AG08396 (cell line): ENCODE measurements at regions not wholly inside any gene's neighbourhood (a gene's known extent, or its start where the extent isn't known, plus 50 kb on each side); places are given as distances from the start of the nearest gene placed in this dataset.

ENCODE experiments used
- DNase-seq: peaks from one replicate; pipeline ENCODE4 v3.0.0; 2012; ENCODE audit warnings: low spot score, mixed read lengths

DNA sequence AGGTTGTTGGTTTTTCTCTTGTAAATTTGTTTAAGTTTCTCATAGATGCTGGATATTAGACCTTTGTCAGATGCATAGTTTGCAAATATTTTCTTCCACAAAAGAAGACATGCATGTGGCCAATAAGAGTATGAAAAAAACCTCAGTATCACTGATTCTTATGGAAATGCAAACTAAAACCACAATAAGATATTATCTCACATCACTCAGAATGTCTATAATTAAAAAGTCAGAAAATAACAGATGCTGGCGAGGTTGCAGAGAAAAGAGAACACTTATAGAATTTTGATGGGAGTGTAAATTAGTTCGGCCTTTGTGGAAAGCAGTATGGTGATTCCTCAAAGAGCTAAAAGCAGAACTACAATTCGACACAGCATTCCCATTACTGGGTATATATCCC is 1355.6 kb downstream of the FAM133A start:
- DNase-seq, result no peak

DNA sequence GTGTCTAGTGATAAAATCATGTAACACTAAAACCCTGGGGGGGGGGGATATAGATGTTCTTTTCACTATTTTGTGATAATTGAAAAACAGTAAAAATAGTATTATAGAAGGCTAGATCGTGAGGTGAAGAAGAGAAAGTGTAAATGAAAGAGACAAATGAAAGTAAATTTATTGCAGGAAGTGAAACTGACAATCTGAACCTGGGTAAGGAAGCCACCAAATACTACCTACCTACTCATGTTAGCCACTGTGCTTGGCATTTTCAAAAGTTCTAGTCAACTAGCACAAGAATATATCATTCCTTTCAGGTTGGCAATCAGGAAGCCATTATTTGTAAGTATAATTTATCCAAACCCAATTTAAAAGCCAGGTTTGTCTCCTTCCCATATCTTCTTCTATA is 1366.1 kb downstream of the FAM133A start:
- no peak for DNase-seq

DNA sequence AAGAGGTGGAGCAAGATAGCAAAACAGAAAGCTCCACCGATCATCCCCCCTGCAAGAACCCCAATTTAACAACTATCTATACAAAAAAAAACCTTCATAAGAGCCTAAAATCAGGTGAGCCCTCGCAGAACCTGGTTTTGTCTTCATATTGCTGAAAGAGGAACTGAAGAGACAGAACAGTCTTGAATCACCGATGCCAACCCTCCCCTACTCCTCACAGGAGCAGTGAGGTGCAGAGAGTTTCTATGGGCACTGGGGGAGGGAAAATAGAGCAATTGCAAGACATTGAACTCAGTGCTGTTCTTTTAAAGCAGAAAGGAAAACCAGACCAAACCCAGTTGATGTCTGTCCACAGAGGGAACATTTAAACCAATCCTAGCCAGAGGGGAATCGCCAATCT is 1370.3 kb downstream of the FAM133A start:
- DNase-seq, result no peak

DNA sequence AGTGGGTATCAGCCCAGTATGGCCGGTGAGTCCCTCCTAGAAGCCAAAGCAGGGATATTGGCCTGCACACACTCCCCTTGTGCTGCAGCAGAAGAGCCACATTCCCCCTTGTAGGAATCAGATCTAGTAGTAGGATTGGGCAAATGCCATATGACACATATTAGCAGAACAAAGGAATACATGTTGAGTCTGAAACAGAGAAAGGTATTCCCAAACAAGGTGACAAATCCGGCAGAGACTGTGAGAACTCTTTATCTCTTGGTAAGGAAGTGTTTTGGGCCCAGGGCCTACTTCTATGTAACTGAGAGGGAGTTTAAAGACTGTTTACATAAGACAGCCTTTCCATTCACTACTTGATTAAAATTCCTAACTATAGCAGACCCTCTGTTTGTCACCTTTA is 1382.0 kb downstream of the FAM133A start:
- DNase-seq, result no peak

DNA sequence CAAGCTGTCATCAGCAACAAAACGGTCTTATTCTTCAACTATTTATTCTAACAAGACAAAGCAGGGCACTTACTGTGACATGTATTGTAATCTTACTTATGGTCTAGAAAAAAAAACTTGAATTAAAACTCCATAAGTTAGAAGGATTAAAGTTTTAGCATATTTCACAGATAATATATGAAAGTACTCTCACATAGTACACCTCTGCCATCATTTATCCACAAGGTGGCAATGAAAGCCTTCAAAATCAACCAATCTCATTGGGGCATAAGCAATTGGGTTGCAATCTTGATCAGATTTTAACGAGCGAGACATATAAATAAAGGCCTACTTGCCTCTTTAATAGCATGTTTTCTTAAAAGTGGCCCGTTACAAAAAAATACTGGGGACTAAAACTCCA is 1382.9 kb downstream of the FAM133A start:
- DNase-seq, result no peak

DNA sequence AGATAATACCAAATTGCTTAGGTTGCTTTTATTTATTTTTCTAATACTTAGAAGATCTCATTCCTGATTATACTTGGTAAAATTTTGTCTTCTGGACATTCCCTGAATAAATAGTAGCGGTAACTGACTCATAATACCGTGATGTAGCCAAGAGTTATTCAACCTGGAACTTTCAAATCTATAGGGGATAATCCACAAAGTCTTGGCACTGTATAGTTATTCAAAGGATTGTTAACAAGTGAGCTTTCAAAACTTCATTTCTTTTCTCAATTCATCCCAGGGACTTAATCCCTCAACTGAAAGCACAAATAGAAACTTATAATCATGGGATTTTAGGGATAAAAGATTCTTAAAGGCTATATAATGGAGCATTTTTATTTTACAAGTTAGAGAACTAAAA is 1383.3 kb downstream of the FAM133A start:
- DNase-seq, result no peak

DNA sequence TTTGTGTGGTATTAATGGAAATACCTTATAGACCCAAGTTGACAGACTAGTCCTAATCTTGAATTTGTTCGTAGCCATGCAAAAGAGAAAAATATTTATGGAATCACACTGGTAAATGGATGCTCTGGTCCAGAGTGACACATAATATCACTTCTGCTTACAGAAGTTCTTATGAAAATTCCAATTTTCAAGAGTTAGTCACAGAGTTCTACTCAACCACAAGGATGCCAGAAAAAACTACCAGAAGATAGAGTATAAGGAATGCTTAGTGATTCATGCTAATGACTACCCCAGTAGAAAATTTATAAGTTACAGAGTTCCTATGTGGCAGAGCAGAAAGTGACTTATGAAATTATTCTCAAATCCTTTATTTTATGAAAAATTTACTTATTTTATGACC is 1384.8 kb downstream of the FAM133A start:
- DNase-seq, result peak; percentile 16

DNA sequence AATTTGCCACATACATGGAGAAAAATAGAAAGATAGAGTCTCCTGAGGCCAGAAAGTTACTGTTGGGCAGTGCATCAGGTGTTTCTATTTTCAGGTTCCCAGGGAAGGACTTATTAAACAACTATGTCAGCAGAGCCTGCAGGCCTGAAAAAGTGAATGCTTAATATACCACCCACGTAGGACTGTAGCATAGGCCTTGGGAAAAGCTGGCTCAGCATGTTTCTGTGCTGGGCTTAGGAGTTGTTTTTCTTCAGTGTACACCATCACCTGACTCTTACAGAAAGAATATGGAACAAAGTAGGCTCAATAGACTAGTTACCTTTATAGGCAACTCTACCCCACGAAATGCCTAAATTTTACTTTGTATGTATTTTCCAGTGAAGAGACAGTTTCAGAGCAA is 1385.9 kb downstream of the FAM133A start:
- no peak for DNase-seq

DNA sequence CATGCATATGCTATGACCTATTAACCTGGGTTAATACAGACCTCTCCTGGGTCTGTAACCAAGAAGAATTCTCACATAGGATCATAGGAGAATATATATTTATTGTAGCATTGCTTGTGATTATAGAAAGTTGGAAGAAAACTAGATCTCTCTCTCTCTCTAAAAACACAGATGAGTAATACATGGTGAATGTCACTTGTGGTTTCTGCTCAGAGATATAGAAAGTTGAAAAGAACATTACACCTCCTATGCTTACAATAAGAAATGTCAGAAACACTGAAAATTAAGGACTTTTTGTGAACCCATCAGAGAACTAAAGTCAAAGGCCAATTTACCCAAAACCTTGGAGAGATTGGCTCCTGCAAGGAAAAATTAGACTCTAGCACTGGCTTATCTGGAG is 1389.5 kb downstream of the FAM133A start:
- DNase-seq, result no peak

DNA sequence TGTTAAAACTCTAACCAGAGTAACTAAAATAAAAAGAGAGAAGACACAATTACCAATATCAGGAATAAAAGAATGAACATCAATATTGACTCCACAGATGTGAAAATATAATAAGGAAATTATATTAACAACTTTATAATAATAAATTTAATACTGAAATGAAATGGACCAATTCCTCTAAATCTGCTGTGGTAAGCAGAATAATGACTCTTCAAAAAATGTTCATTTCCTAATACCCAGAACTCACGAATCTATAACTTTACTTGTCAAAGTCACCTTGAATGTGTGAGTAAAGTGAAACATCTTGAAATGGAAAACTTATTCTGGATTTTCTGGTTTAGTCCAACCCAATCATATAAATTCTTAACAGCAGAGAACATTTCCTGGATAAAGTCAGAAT is 1391.1 kb downstream of the FAM133A start:
- DNase-seq, result no peak

DNA sequence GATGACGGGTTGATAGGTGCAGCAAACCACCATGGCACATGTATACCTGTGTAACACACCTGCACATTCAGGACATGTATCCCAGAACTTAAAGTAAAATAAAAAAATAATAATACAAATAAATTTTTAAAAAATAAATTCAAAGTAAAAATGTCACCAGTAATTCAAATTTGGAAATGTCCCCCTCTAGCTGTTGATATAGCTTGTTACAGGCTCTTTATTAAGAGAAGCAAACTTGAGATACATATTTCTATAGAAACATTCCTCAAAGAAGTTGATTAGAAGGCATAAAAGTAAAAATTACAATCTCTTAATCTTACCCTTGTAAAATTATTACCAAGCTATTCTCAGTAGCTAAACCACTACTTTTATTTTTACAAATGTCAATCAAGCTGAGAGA is 1397.0 kb downstream of the FAM133A start:
- no peak for DNase-seq

DNA sequence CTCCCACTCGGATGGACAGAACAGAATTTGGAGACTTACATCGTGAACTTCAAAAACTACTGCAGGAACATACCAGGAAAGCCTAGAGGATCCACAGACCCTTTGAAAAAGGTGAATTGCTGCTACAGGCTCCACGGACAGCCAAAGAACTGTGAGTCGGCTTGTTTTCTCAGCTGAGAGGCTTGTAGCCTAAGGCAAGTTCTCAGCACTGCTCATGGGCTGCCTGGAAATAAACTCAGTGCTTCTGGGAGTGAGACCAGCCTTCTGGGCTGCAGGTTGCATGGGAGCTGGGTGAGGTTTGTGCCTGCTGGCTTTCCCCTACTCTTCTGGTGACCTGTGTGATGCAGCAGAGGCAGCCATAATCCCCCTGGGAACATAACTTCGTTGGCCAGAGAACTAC is 1397.6 kb downstream of the FAM133A start:
- no peak for DNase-seq

DNA sequence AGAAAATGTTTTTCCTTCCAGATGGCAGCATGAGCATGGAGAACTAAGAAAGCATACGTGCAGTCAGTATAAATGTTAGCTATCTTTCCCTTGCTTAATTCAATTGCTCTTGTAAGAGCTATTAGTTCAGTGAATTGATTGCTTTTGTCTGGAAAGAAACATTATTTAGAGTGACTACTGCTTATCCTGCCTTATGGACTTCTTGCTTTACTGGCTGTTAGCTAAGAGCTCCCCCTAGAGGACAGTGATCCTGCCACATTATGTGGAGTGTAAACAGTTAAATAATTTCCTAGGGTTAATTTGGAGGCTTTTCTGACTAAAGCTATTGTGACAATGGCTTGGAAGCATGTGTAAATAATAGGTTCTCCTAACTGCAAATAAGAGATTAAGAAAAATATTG is 1402.4 kb downstream of the FAM133A start:
- no peak for DNase-seq

DNA sequence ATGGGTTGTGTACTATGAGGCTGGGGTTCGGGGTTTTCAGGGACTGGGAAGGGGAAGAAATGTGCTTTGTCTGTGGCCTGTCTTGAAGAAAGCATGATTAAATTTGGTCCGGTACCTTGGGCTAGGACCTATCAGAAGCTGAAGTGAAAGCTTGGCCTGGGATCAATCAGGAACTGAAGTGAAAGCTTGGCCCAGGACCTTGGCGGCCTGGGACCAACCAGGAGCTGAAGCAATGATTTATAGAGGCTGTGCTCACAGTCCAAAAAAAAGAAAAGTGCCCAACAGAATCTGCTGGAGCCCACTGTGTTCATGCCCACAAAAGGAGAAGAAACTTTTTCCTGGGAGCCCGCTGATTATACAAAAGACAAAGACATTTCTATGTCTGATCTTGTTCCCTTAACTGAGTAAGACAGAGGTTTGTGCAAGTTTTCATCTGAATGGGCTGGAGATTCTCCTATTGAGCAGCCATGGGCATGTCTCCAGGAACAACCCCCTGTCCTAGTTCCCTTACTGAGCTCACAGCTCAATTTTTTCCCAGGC is 1427.9 kb downstream of the FAM133A start:
- no peak for DNase-seq

DNA sequence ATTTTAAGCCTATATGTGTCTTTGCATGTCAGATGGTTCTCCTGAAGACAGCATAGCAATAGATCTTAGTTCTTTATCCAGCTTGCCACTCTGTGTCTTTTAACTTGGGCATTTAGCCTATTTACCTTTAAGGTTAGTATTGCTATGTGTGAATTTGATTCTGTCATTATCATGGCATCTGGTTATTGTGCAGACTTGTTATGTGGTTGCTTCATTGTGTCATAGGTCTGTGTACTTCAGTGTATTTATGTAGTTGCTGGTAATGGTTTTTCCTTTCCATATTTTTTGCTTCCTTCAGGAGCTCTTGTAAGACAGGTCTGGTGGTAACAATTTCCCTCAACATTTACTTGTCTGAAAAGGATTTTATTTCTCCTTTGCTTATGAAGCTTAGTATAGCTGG is 1443.5 kb downstream of the FAM133A start:
- no peak for DNase-seq

DNA sequence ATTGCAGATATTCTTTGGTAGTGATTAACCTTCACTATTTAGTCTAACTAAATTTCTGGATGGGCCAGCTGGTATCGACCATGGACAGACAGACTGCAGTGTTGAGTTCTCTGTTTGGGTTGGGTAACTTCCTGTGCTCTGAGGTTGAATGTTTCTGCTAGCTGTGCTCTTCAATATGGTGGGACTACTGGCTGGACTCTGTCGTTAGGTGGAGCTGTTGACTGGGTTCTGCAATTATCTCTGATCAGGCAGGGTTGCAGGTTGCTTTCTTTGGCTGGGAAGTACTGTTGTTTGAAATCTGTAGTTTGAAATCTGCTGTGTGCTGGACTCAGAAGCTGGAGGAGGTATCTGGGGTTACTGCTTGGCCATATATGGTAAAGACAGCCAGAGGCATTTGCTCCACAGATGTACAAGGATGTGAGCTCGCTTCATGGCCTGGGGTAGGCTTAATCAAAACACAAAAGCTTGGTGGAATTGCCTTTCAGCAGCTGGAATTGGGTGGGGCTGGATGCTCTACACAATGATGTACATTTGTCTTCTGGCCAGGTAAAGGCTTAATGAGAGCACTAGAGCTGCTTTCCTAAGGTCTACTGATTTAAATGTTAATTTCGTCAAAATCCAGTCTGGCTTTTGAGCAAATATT is 1472.0 kb downstream of the FAM133A start:
- DNase-seq, result no peak

DNA sequence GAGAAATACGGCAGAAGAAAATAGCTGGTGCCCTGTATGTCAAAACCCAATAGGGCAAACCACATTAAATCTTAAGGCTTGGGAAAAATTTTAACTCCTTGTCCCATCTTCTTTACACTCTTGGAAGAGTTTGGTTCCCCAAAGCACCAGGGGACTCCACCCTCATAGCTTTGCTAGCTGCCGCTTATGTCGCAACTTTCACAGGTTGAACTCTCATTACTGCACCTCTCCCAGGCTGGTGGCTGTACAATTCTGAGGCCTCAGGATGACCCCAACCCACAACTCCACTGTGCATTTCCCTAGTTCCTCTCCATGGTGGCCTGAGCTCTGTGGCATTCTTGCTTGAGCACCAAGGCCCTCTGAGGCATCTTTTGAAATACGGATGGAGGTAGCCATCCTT is 1478.8 kb downstream of the FAM133A start:
- no peak for DNase-seq

DNA sequence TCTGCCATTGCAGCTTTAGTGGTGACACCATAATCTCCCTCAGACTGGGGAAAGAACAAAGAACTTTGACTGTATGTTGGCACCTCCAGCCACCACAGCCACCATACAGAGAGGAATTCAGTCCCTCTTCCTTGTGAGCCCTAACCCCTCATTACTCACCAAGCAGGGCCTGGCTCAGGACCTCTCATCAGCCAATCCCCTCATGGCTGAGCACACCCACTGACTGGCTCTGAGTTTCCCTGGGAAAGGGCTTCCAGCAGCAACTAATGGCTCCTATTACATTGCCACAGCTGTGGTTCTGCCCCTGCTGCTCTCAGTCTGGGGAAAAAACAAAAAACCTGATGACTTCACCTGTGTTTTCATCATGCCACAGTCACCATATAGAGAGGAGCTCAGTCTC is 1482.6 kb downstream of the FAM133A start:
- DNase-seq, result no peak
